ENCODE measurements at regions not wholly inside any gene's neighbourhood (a gene's known extent, or its start where the extent isn't known, plus 50 kb on each side); places are given as distances from the start of the nearest gene placed in this dataset.
"Not testable (repeated sequence)": the region's sequence is repeated elsewhere in the genome, so short reads cannot be mapped to it uniquely, and the experiment has no call there.

DNA sequence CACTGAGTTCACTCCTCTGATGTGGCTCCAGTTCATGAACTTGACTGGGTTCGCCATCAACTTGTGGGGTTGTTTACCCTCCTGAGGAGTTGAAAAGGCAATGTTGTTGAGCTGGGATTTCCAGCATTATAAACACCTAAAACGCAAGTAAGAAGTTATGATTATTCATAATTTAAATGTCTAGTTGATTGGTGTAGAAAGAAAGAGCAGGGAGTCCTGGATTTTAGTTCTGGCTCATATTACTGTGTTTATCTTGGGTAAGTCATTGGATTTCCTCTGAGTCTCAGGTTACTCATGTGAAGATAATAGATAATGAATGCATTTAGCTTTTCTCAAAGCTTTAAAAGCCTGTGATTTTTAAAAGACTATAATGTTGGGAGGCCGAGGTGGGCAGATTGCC lies 438.0 kb upstream of the CDH20 start:
- DNase-seq, result no peak

DNA sequence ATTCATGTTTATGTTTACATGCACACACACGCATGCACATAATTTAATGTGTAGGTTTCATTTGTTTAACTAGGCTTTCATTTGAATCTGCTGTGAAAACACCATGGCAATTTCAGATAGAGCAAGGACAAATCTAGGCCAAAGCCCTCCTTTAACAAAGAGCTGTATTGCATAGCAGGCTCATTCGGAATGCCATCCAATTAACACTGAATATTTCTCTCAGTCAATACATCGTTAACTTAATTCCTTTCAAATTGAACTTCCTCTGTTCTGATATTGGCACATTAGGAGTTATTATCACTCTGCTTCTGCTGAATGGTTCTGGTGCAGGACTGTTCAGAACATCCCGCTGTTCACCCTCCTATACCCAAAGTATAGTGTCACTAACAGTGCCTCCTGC lies 435.1 kb upstream of the CDH20 start:
- DNase-seq, result no peak

DNA sequence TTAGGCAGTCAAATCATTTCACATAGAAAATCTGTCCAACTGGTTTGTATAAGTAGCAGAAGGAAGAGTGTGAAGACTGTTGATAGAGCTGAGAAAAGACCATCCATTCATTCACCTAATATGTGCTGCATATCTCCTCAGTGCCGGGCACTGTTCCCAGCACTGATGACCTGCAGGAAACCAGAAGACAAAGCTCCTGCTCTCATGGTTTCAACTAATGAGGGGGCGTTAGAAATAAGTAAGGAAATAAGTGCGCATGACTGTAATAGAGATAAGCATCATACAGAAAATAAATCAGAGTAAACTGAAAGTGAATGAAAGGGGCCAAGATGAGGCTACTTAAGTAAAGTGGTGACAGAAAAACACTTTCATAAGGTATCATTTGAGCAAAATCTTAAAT lies 427.5 kb upstream of the CDH20 start:
- DNase-seq, result no peak

DNA sequence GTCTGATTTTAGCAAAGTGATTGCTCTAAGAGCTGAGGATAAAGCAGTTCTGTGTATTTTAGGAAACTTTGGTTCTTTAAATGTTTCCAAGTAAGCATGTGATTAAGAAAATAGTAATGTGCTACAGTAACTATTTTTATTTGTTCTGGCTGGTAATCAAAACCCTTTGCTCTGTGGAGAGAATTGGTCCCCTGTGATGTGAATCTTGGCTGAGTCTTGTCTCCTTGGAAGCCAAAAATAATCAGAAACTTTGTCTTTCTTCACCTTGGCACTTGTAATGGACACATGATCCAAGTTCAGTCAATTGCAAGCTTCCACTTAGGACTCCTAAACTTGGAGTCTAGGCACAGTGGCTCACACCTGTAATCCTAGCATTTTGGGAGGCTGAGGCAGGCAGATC lies 422.7 kb upstream of the CDH20 start:
- DNase-seq, result no peak

DNA sequence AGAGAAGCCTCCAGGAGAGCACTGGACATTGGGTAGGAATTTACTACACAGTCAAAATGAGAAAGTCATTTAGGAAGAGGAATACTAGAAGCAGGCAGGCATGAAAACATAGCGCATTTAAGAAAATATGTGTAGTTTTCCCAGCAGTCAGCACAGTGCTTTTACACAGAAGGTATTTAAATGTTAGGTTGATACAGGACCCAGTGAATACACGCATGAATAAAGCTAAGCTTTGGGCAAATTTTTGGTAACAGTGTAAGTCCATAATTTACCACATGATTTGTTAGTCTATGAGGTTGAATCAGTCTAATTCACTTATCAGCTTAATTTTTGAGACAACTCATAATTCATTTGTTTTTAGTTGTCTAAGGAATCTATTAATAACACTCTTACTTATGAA lies 421.7 kb upstream of the CDH20 start:
- DNase-seq, result no peak

DNA sequence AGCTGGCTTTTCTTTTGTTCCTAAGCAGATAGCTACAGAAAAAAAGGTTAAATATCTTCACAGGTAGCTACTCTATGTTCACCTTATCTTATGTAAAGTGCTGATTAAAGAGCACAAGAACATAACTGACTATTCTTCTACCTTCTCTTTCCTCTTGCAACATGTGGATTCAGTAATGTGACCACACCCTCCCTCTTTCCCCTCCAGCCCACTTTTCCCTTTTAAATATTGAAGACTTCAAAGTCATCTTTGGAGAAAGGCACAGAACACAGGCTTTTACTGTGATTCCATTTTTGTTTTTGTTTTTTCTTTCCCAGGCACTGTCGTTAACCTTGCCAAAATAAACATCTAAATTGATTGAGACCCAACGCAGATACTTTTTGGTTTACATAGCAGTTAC lies 418.1 kb upstream of the CDH20 start:
- DNase-seq, result no peak

DNA sequence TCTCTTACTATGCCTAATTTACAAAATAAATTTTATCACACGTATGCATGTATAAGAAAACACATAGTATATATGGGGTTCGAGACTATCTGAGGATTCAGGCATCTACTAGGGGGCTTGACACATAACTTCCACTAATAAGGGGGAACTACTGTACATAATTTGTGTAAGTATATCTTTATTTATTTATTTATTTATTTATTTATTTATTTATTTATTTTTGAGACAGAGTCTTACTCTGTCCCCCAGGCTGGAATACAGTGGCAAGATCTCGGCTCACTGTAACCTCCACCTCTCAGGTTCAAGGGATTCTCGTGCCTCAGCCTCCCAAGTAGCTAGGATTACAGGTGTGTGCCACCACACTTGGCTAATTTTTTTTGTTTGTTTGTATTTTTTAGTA lies 414.4 kb upstream of the CDH20 start:
- not testable (repeated sequence) for DNase-seq

DNA sequence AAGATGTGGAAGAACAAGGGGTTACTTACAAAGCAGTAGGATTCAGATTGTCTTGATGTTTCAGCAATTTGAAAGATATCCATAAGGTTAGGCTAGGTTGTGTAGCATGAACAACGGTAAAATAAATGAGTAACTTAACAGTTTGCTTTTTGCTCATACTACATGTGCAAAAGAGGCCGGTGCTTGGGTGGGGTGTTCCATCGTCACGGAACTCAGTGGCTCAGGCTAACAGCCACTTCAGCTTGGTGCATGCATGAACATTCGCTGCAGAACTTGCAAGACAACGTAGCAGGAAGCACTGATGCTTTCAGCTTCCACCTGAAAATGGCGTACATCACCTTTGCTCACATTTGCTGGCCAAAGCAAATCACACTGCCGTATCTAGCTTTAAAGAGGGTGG lies 407.3 kb upstream of the CDH20 start:
- DNase-seq, result no peak

DNA sequence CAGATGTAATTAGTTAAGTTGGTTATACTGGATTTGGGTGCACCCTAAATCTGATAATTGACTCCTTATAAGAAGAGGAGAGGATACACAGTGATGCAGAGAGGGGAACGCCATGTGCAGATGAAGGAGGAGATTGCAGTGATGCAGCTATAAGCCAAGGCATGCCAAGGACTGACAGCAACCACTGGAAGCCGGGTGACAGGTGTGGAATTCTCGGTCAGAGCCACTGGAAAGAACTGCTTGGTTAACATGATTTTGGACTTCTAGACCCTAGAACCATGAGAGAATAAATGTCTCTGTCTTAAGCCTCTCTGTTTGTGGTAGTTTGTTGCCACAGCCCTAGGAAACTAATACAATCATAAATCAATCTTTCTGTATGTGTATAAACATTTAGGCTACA lies 403.3 kb upstream of the CDH20 start:
- no peak for DNase-seq

DNA sequence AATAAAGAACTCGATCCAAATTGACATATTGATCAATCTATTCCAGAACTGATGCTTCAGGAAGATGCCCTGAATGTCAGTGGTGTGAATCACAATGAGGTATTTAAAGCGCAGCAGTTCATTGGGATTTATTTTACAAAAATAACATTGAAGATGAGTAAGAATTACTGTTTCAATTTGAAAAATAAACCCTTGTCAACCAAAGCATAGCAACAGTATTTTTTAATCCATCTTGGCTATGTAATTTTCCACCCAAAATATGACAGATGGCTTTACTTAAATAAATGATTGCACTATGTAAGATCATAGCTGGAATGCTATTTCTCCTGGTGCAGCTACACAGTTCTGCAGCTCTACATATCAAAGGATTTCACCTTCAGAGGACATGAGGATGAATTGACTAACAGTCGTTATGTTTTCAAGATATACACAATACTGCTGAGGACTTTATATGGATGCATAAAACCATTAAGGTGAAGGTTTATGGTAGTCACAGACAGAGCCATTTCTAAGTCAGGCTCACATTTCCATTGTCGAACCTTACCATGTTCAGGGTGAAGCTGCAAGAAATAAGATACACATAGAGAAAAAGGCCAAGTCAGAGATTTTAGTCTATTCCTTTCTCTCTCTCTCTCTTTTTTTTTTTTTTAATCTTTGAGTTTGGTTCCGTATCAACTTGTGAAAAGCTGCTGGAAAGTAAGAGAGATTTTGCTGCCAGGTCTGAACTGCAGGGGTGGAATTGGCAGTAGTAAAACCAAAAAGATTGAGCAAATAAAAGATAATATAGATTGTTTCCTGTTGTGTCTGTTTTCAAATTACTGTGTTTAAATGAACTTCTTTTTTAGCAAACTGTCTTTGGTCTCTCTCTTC lies 398.0 kb upstream of the CDH20 start:
- no peak for DNase-seq

DNA sequence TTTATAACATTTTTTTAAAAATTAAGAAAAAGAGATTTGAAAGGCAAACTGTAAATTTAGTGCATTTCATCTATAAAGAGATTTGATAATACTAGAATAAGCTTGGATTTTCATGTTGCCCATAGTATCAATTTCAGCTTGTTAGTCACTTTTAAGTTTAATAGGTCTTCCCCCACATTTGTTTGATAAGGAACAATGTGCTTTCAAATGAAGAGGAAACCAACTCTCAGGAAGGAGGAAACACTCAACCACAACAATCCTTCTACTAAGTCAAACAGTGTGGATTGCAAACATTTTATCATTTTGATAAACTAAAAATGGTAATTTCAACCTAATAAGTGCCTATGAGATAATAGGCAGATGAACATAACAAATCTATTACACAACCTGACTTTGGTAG lies 397.1 kb upstream of the CDH20 start:
- DNase-seq, result no peak

DNA sequence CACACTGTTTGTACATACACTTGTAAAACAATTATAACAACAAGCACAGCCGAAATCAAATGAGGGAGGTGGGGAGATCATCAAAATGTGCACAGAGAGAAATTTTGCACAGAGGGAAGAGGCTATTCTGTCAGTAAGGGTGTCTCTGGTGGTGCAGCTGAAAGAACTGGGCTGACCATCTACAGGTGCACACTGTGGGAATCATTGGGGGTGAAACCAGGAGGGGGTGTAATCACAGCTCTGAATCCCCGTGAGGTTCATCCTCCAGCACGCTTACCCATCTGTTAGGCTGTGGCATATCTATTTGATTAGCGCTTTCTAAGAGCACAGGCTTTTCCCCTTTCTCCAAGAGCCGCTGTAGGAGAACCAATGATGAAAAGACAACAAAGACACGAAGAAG lies 389.9 kb upstream of the CDH20 start:
- no peak for DNase-seq

DNA sequence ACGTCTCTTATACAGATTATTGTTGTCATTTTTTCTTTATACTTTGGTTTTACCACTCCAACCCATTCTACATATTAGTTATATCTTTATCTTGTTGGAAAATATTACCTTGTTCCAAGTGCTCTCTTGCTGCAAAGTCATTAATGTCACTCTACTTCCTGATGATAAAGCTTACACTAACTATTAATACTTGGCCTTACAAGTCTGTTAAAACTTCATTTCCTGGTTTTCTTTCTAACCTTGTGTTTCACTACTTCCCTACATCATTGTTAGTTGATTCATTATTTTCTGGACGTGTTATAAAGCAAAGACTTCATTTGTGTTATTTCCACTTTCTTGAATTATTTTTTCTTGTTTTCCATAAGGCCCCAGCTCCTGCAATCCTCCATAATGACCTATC lies 382.6 kb upstream of the CDH20 start:
- no peak for DNase-seq

DNA sequence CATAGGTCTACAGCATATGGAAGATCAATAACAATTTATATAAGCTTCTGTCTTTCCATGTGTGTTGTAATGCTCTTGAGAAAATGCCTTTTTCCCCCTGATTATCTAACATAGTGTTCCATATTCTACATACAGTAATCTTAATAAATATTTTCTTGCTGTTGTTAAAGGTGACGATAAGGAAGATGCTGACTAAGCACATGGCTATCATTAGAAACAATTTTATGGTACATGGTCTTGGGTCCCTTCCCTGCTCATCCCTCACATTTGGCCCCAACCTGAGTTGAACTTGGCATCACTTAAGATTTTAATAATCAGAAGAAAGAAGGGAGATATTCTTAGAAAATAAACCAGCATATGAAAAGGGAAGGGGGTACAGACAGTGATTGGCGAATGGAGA lies 382.1 kb upstream of the CDH20 start:
- no peak for DNase-seq

DNA sequence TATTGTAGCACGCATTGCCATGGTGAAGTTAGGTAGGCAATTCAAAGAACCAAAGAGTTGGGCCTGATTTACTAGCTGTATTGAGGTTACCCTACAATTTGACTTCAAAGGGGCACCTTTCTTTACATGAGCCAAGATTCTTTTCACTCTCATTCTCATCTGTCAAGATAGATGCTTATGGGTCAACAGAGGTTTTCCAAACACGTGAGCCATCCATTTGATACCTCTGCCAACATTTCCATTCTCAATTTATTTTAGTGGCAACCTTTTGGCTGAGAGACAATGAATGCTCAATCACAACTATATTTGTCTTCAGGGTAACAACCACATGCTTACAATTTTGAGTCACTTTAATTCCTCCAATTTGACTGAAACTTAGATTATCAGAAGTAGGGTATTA lies 370.6 kb upstream of the CDH20 start:
- DNase-seq, result no peak

DNA sequence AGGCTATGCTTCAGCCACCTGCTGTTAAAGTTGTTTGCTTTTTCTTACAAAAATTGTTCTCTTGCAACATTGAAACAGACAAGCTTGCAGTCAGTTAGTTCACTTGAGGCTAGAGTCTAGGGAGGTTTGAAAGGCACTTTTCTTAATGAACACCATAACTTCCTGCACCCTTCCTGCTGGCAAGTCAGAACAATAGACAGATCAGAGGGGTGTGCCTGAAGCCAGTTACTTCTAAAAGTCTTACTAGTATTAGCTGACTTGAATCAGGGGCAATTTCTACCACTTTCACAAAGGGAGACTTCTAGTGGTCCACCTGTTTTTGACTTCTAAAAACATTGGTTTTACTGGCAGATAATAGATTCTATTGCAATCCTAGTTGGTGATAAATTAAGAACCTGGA lies 367.4 kb upstream of the CDH20 start:
- no peak for DNase-seq

DNA sequence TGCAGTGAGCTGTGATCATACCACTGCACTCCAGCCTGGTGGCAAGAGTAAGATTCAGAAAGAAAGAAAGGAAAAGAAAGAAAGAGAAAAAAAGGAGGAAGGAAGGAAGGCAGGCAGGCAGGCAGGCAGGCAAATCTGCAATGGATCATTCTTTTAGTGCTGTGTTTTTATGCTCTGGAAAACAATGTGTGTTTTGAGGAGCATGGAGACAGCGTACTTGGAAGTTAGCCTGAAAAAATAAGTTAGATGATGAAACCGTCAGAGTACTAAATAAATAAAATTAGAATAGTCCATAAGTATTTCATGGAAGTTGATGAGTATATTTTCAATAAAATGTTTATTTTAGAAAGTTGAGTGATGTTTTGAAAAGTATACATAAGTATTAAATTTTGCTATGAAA lies 366.4 kb upstream of the CDH20 start:
- no peak for DNase-seq

DNA sequence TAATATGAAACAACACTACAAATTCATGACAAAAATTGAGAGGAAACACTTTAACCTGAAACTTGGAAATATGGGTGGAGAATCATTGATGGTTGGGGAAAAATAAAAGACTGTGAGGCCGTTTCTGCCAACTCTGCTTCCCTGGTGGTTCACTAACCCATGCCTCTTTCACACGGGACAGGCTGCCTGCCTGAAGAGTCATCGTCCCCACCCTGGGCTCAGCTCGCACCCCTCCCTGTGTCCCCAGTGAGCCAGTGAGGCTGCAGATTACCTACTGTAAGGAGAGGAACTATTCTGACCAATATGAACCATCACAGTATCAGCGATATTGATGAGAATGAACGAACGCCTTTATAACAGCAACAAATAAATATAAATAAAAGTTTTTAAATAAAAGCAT lies 357.8 kb upstream of the CDH20 start:
- no peak for DNase-seq

DNA sequence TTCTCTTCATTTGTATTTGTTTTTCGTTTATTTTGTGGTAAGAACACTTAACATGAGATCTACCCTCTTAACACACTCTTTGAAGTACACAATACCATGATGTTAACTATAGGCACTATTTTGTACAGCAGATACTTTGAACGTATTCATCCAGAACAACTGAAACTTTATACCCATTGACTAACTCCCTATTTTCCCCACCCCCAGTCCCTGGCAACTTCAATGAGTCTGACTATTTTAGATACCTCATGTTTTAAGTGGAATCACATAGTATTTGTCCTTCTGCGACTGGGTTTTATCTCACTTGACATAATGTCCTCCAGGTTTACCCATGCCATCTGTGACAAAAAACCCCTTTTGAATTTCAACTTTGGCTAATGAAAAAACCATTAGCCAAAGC lies 356.3 kb upstream of the CDH20 start:
- no peak for DNase-seq

DNA sequence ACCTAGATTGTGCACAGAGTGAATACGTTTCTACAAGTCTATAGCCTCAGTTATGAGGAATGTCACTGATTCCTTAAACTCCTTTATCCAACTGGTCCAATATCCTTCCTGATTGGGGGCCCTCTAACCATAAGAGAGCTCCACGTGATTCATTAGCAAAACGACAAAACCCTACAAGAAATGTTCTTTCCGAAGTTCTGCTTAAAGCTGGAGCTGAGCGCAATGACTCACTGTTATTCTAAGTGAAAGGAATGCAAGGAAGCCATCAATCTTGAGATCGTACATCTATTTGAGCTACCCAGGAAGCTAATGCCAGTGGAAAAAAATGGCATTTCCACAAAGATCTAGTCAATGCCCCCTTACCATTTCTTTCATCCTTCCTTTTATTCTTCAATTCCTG lies 354.9 kb upstream of the CDH20 start:
- DNase-seq, result no peak

DNA sequence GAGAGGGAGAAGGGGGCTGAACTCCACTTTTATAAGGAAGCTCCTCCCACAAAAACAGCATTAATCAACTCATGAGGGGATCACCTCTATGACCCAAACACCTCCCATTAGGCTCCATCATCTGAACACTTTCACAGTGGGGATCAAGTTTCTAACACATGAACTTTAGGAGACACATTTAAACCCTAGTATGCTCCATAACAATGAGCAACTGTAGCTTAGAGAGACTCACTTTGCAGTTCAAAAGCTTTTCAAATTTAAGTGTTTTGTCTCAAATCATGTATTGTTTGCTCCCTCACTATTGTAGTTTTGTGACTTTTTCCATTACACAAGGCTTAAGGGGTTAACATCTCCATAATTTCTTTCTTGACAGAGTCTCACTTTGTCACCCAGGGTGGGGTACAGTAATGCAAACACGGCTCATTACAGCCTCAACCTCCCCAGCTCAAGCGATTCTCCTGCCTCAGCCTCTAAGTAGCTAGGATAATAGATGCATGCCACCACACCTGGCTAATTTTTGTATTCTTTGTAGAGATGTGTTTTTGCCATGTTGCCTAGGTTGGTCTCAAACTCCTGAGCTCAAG lies 352.7 kb upstream of the CDH20 start:
- DNase-seq, result no peak

DNA sequence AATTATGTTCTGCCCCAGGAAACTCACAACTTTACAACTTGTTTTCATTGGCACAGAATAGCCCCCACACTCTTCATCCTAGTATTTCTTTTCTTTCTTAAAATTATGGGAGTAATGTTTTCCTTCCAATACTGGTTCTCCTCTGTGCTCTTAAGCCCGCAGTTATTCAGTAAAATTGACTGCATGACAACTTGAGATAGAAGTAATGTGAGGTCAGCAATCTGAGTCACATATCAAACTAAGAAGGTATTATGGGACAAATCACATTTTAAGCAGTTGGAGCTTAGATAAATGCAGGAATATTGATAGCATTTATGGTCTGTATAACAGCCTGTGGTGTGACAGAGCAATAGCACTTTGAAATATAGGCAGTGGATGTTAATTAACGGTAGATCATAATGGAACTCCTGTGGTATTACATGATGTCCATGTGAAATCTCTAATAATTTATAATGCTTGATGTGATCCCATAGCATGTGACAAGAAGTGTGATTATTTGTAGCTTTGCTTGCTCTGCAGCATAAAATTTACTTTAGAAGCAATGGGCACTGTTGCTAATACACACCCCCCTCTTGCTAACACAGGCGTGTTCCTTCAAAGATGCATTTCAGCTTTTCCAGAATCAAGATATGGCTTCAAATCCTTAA lies 351.4 kb upstream of the CDH20 start:
- DNase-seq, result no peak

DNA sequence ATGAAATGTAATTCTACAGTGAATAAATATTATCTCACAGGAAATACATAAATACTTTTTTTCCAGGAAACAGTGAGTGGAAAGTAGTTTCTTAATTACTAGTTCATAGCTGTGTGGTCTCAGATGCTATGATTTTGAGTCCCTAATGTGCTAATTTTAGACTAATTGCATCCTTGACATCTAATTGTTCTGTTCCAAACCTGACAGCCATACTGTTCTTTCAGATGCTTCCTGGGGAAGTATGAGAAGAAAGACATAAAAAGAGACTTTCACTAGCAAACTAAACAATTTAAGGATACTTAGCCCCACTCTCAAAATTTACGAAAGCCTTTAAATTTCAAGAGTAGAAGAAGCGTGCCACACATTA lies 350.9 kb upstream of the CDH20 start:
- no peak for DNase-seq

DNA sequence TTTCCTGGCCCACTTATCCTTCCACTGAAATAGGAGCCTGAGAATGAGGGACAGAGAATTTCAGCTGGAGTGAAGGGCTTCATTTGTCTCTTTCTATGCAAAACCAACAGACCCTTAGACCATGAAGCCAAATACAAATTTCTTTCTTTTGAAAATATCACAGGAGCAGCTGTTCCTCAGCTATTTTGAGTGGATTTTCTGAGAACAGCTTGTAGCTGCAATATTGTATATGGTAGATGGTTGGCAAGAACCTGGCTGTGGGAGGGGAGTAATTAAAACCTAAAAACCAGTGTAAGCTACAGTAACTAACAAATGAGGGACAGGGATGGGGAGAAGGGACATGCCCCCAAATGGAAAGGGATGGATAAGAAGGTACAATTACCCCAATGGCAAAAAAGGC lies 350.3 kb upstream of the CDH20 start:
- DNase-seq, result no peak

DNA sequence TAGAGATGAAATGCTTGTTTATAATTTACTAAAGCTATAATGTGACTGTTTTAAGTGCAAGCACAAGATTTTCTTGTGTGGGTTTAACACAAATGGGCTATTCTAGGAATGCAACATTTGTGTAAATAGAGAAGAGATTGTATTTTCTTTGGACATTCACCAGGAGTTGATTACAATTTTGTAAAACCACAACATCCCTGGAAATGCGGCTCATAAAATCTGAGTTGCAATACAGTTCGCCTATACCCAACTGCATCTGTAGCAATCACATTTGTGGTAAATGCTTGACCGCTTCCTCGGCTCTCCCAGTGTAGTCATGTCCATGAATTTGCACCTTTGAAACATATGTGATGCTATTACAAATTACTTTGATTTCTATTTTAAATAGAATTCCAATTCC lies 348.7 kb upstream of the CDH20 start:
- no peak for DNase-seq
